ENCODE measurements at regions not wholly inside any gene's neighbourhood (a gene's known extent, or its start where the extent isn't known, plus 50 kb on each side); places are given as distances from the start of the nearest gene placed in this dataset.

DNA sequence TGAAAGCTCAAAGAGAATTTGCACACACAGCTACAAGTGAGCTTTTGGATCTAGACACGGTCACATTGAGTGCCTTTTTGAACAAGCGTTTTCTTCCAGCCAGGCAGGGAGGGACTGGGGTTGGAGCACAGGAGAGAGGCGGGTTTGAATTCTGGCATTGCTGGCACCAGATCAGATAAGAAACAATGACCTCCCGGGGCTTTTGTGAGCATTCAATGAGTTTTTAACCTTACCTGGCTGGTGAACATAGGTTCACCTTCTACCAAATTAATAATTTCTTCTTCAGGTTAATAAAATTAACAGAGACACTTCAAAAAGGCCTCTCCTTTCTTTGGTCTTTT lies 312.9 kb upstream of the MSX2 start:
- intact Hi-C loops (cut with micrococcal nuclease; ENCODE audit: unreplicated experiment): no loop called here
- in situ Hi-C loops (cut with HindIII; ENCODE audit: low pct_unique_long_range_greater_than_20kb, low sequenced_read_pairs): no loop called here

DNA sequence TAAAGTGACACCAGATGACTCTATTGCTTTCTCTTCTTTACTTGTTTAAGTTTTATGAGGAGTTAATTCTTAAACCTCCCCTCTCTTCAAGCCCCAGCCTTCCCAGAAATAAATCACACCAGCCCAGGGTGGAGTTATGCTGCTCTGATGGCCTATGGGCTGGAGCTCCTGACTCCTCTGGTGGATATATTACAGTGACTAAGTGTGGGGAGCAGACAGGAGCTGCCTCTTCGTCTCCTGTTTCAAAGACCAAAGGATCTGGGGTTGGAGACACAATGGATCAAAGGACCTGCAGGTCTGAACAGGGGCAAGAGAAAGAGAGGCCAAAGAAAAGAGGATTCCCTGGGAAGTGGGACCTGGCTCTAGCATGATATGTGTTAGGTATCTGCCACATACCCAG lies 312.0 kb upstream of the MSX2 start:
- H3K36me3 ChIP-seq (ENCODE audit: control insufficient read depth, insufficient read depth, low read length): no peaks in the 10 kb centered on the region
- no peak overlapping the region for H3K27ac ChIP-seq (ENCODE audit: low read length)
- POLR2A ChIA-PET: no interaction called here
- no peak for DNase-seq (ENCODE audit: low read depth, low spot score)
- in situ Hi-C loops (cut with HindIII; ENCODE audit: low pct_unique_long_range_greater_than_20kb, low sequenced_read_pairs): no loop called here
- CTCF ChIA-PET: interaction anchor here (0.7 kb wide), 1 partner anchor 1103 kb away, joined by 3 read pairs; no protein-coding TSS in a partner anchor
- H3K4me1 ChIP-seq (ENCODE audit: control insufficient read depth, insufficient read depth, low read length): no peaks in the 10 kb centered on the region
- no peak overlapping the region for H3K4me3 ChIP-seq (ENCODE audit: low read depth in 2 of 2, low read length in 2 of 2)
- H3K9me3 ChIP-seq (ENCODE audit: control insufficient read depth, insufficient read depth, low read depth, low read length): no peaks in the 10 kb centered on the region; the same call in 1 of the 2 replicates
- intact Hi-C loops (cut with micrococcal nuclease; ENCODE audit: unreplicated experiment): no loop called here
- BruUV-seq (replicated peaks): no TSS peak
- TF ChIP-seq SIN3A (IDR thresholded peaks at IDR 0.05; ENCODE audit: borderline replicate concordance, insufficient read depth, low read depth, low read length) (no peak), TCF7L2 (IDR thresholded peaks at IDR 0.05; ENCODE audit: low read depth, low read length) (no peak), POLR2AphosphoS5 (IDR thresholded peaks at IDR 0.05; ENCODE audit: low read depth, low read length) (no peak)
- TF ChIP-seq, protein P1, sequence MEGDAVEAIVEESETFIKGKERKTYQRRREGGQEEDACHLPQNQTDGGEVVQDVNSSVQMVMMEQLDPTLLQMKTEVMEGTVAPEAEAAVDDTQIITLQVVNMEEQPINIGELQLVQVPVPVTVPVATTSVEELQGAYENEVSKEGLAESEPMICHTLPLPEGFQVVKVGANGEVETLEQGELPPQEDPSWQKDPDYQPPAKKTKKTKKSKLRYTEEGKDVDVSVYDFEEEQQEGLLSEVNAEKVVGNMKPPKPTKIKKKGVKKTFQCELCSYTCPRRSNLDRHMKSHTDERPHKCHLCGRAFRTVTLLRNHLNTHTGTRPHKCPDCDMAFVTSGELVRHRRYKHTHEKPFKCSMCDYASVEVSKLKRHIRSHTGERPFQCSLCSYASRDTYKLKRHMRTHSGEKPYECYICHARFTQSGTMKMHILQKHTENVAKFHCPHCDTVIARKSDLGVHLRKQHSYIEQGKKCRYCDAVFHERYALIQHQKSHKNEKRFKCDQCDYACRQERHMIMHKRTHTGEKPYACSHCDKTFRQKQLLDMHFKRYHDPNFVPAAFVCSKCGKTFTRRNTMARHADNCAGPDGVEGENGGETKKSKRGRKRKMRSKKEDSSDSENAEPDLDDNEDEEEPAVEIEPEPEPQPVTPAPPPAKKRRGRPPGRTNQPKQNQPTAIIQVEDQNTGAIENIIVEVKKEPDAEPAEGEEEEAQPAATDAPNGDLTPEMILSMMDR (IDR thresholded peaks at IDR 0.05): no peak
- TF ChIP-seq, protein P2, sequence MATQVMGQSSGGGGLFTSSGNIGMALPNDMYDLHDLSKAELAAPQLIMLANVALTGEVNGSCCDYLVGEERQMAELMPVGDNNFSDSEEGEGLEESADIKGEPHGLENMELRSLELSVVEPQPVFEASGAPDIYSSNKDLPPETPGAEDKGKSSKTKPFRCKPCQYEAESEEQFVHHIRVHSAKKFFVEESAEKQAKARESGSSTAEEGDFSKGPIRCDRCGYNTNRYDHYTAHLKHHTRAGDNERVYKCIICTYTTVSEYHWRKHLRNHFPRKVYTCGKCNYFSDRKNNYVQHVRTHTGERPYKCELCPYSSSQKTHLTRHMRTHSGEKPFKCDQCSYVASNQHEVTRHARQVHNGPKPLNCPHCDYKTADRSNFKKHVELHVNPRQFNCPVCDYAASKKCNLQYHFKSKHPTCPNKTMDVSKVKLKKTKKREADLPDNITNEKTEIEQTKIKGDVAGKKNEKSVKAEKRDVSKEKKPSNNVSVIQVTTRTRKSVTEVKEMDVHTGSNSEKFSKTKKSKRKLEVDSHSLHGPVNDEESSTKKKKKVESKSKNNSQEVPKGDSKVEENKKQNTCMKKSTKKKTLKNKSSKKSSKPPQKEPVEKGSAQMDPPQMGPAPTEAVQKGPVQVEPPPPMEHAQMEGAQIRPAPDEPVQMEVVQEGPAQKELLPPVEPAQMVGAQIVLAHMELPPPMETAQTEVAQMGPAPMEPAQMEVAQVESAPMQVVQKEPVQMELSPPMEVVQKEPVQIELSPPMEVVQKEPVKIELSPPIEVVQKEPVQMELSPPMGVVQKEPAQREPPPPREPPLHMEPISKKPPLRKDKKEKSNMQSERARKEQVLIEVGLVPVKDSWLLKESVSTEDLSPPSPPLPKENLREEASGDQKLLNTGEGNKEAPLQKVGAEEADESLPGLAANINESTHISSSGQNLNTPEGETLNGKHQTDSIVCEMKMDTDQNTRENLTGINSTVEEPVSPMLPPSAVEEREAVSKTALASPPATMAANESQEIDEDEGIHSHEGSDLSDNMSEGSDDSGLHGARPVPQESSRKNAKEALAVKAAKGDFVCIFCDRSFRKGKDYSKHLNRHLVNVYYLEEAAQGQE (IDR thresholded peaks at IDR 0.05; ENCODE audit: insufficient read depth in 1 of 2, low read depth in 2 of 2, low read length in 1 of 2): no peak
- H3K27me3 ChIP-seq (ENCODE audit: control insufficient read depth, insufficient read depth, low read length): peaks cover 3% of the 10 kb centered on the region; the same call in 1 of the 2 replicates
- no peak for ATAC-seq

More for the DNA sequence above, 312.9 kb upstream of the MSX2 start:
- no peaks in the 10 kb centered on the region for H3K36me3 ChIP-seq (ENCODE audit: control insufficient read depth, insufficient read depth, low read length)
- H3K27me3 ChIP-seq (ENCODE audit: control insufficient read depth, insufficient read depth, low read length): peaks cover 8% of the 10 kb centered on the region
- TF ChIP-seq, protein P2 (IDR thresholded peaks at IDR 0.05; ENCODE audit: insufficient read depth in 1 of 2, low read depth in 2 of 2, low read length in 1 of 2): no peak
- TF ChIP-seq, protein P1 (IDR thresholded peaks at IDR 0.05): no peak
- TF ChIP-seq TCF7L2 (IDR thresholded peaks at IDR 0.05; ENCODE audit: low read depth, low read length) (no peak), SIN3A (IDR thresholded peaks at IDR 0.05; ENCODE audit: borderline replicate concordance, insufficient read depth, low read depth, low read length) (no peak), POLR2AphosphoS5 (IDR thresholded peaks at IDR 0.05; ENCODE audit: low read depth, low read length) (no peak)
- no peak for DNase-seq (ENCODE audit: low read depth, low spot score)
- H3K4me3 ChIP-seq (ENCODE audit: low read depth in 2 of 2, low read length in 2 of 2): no peak overlapping the region
- H3K4me1 ChIP-seq (ENCODE audit: control insufficient read depth, insufficient read depth, low read length): no peaks in the 10 kb centered on the region
- ChIA-PET CTCF (no interaction called here), POLR2A (no interaction called here)
- BruUV-seq (replicated peaks): no TSS peak
- H3K27ac ChIP-seq (ENCODE audit: low read length): no peak overlapping the region
- H3K9me3 ChIP-seq (ENCODE audit: control insufficient read depth, insufficient read depth, low read depth, low read length): no peaks in the 10 kb centered on the region; the same call in 1 of the 2 replicates
- no peak for ATAC-seq

Measured in Panc1 (cell line).